Suppressor macrophage (primary cell): ENCODE measurements at regions not wholly inside any gene's neighbourhood (a gene's known extent, or its start where the extent isn't known, plus 50 kb on each side); places are given as distances from the start of the nearest gene placed in this dataset.

Source experiments
- DNase-seq, 4 experiments: peaks; one replicate each; pipeline ENCODE4 v3.0.0-alpha.2; 2020 to 2022

GRCh38 chr15:23514484-23514883 lies 51.0 kb upstream of the MKRN3 start:
- no peak for DNase-seq

DNA sequence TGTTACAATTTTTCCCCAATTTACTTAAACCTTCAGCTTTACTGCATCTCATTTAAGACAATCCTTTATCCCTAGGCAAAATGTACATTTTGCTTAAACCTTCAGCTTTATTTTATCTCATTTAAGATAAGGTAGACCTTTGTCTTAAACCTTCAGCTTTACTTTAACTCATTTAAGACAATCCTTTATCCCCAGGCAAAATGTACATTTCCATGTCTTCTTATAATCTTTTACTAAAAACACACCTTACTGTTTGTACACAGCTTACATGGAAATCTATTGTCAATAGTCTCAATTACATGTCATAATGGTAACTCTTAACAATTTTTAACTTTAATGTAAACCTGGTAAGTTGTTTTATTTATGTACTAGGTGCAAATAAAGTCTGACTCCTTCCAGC lies 58.7 kb upstream of the MKRN3 start:
- DNase-seq, result no peak

DNA sequence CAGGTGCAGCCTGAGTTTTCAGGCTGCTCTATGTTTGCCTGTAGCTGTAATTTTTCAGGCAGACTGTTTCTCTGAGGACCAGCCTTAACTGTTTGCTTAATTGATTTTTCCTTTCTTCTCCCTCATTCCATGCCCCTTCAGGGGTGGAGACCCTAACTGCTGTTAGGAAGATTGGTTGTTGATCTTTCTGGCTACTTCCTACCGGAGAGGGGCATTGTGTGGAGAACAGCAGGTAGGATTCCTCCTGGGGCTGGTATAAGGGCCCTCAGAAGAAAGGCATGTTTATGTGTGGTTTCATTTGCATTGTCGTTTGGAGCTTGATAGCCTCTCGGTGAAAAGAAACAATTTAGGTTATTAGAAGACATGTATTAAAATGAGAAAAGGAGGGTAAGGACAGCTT lies 56.9 kb upstream of the GOLGA6L2 start:
- no peak for DNase-seq

- DNase-seq, result no peak
Observed at GRCh38 chr15:23503576-23503975, 56.5 kb upstream of the GOLGA6L2 start.

DNA sequence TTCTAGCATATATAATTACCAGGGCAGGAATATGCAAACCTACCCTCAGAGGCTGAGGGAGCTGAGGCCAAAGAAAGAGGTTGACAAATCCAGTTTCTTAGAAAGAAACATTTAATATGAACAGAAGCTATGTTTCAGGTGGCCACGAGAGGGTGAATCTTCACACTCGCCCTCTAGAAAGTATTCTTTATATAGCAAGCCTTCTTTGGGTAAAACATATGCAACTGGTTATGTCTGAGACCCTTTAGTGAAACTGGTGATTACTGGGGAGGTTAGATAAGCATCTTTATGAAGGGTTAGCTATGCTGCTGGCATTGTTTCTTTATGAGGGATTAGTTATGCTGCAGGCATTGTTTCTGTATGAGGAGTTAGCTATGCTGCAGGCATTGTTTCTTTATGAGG lies 50.7 kb upstream of the GOLGA6L2 start:
- peak in 3 of 4 experiments; percentile 2 to 16 (median 8) for DNase-seq
